BLaER1 treated with 17β-estradiol and CSF1 and Interleukin-3, amounts not matched to agents 10 nM and 100 nM (cell line): ENCODE measurements at regions not wholly inside any gene's neighbourhood (a gene's known extent, or its start where the extent isn't known, plus 50 kb on each side); places are given as distances from the start of the nearest gene placed in this dataset.

Experiments used
- H3K27ac ChIP-seq, 11 experiments: shearing (Covaris generic); formaldehyde crosslinking; 2 replicates each; pipeline ENCODE4 v1.8.1; 2022
- H3K27me3 ChIP-seq, 11 experiments: shearing (Covaris generic); formaldehyde crosslinking; 2 replicates each; pipeline ENCODE4 v1.8.1; 2022
- H3K36me3 ChIP-seq, 11 experiments: shearing (Covaris generic); formaldehyde crosslinking; 2 replicates each; pipeline ENCODE4 v1.8.1; 2022
- H3K4me1 ChIP-seq, 10 experiments: shearing (Covaris generic); formaldehyde crosslinking; 2 replicates each; pipeline ENCODE4 v1.8.1; 2022
- H3K4me2 ChIP-seq, 11 experiments: shearing (Covaris generic); formaldehyde crosslinking; 2 replicates each; pipeline ENCODE4 v1.8.1; 2022
- H3K4me3 ChIP-seq, 10 experiments: shearing (Covaris generic); formaldehyde crosslinking; 2 replicates each; pipeline ENCODE4 v1.8.1; 2022
- H3K9ac ChIP-seq, 11 experiments: shearing (Covaris generic); formaldehyde crosslinking; 2 replicates each; pipeline ENCODE4 v1.8.1; 2022
- H3K9me3 ChIP-seq, 11 experiments: shearing (Covaris generic); formaldehyde crosslinking; replicated peaks in 1 of 11; 2 replicates each; pipeline ENCODE4 v1.8.1; 2022
- H4K20me1 ChIP-seq, 11 experiments: shearing (Covaris generic); formaldehyde crosslinking; 2 replicates each; pipeline ENCODE4 v1.8.1; 2022
- Cebpa-rat ChIP-seq, 11 experiments: shearing (Covaris generic); IDR thresholded peaks; 2 replicates each; pipeline ENCODE4 v1.8.1; 2022

DNA sequence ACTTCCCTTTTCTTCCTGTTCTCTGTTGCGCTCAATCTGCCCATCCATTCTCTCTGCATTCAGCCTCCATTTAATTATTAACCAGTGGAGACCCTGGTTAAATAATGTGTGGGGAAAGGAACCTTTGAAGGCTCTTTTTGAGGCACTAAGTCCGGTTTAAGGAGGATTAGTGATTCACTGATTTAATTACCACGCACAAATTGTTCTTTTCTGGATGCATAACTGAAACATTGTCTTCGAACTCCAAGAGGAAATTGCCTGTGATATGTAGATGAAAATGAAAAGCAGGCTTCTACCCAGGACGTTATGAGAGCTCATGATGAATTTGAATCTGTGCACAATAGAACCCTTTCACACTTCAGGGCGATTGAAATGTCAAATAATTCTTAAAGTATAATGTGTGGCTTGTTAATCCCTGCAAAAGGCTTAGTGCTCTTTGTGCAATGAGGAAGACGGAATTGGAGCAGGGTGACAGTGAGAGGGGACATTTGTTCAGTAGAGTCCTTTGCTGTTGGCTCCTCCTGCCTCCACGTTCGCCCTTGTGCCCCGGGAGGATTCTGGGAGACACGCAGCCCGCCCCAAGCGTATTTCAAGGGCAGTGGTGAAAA lies 51.1 kb upstream of the ZNF236 start:
- Histone ChIP-seq H3K27ac (no peak overlapping the region), H3K4me2 (no peak overlapping the region), H3K4me3 (no peak overlapping the region), H3K9me3 (peaks cover 26 to 46% (median 36%) of the 10 kb centered on the region in 11 experiments), H3K9ac (no peak overlapping the region), H3K4me1 (0 out of 20 replicates have a peak, but pooled peaks cover 0 to 4% (median 0%) of the 10 kb centered on the region in 10 experiments), H3K36me3 (no peaks in the 10 kb centered on the region), H4K20me1 (no peaks in the 10 kb centered on the region), H3K27me3 (no peaks in the 10 kb centered on the region)
- no peak for TF ChIP-seq Cebpa-rat (IDR thresholded peaks at IDR 0.05)

- H3K9ac ChIP-seq = no peak overlapping the region
- no peaks in the 10 kb centered on the region for H4K20me1 ChIP-seq
- H3K4me2 ChIP-seq = no peak overlapping the region
- H3K27ac ChIP-seq = no peak overlapping the region
- no peaks in the 10 kb centered on the region for H3K4me1 ChIP-seq
- TF ChIP-seq Cebpa-rat (IDR thresholded peaks at IDR 0.05) = no peak
- no peak overlapping the region for H3K4me3 ChIP-seq
- no peaks in the 10 kb centered on the region for H3K27me3 ChIP-seq
- no peaks in the 10 kb centered on the region for H3K36me3 ChIP-seq
- H3K9me3 ChIP-seq = peaks cover 26 to 55% (median 37%) of the 10 kb centered on the region in 11 experiments
These were observed 54.4 kb upstream of the ZNF236 start for GRCh38 chr18:76767954-76768353.

DNA sequence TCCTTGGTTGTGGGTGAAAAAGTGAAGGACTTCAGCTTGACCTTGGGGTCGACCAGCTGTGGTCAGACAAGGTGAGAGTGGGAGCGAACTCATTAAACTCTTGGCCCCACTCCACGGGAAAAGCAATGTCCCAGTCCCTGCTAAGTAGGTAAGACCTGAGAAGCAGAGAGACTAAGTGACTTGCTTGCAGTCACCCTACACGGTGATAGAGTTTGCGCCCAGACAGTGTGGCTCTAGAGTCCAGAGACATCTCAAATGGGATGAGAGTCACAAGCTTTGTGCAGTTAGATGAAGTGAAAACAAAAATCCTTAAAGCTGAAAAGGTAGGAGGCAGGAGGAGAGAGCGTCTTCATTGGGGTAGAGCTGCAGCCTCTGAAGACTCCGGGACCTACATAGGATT lies 55.9 kb upstream of the ZNF236 start:
- Histone ChIP-seq H4K20me1 (no peaks in the 10 kb centered on the region), H3K9ac (no peak overlapping the region), H3K4me2 (no peak overlapping the region), H3K36me3 (no peaks in the 10 kb centered on the region), H3K27me3 (no peaks in the 10 kb centered on the region), H3K4me3 (no peak overlapping the region), H3K27ac (no peak overlapping the region), H3K4me1 (peaks cover 4 to 11% (median 9%) of the 10 kb centered on the region in 10 experiments; a peak in 17 of 20 replicates), H3K9me3 (peaks cover 26 to 55% (median 38%) of the 10 kb centered on the region in 11 experiments)
- no peak for TF ChIP-seq Cebpa-rat (IDR thresholded peaks at IDR 0.05)

DNA sequence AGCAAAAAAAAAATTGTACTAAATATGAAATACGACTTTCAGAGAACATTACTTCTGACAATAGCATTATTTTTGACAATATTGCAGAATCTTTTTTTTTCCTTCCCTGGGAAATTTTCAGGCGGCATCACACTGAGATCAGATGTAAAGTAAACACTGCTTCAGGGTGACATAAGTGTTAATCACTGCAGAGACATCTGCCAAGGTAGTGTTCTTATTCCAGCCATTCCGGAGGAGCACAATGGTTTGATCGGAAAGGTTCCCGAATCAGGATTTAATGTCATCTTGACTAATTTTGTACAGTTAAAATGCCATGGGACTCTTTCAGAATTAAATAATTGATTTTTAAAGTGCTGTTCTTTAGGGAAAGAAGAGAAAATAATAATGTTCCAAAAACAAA lies 56.7 kb upstream of the ZNF236 start:
- Histone ChIP-seq H3K27ac (no peak overlapping the region), H4K20me1 (no peaks in the 10 kb centered on the region), H3K9ac (no peak overlapping the region), H3K4me2 (no peak overlapping the region), H3K4me1 (peaks cover 7 to 14% (median 12%) of the 10 kb centered on the region in 10 experiments; a peak in 17 of 20 replicates), H3K9me3 (peaks cover 29 to 52% (median 38%) of the 10 kb centered on the region in 11 experiments), H3K27me3 (no peaks in the 10 kb centered on the region), H3K36me3 (no peaks in the 10 kb centered on the region), H3K4me3 (no peak overlapping the region)
- TF ChIP-seq Cebpa-rat (IDR thresholded peaks at IDR 0.05) = no peak

- Histone ChIP-seq H3K9ac (no peak overlapping the region), H3K9me3 (peaks cover 18 to 40% (median 27%) of the 10 kb centered on the region in 11 experiments), H3K27me3 (no peaks in the 10 kb centered on the region), H3K27ac (no peak overlapping the region), H3K4me3 (no peak overlapping the region), H4K20me1 (no peaks in the 10 kb centered on the region), H3K4me1 (peaks cover 7 to 14% (median 12%) of the 10 kb centered on the region in 10 experiments; a peak in 17 of 20 replicates), H3K4me2 (no peak overlapping the region), H3K36me3 (no peaks in the 10 kb centered on the region)
- no peak for TF ChIP-seq Cebpa-rat (IDR thresholded peaks at IDR 0.05)
These were observed 58.0 kb upstream of the ZNF236 start for GRCh38 chr18:76764291-76764901.

- TF ChIP-seq Cebpa-rat (IDR thresholded peaks at IDR 0.05) = no peak
- peaks cover 7 to 14% (median 12%) of the 10 kb centered on the region in 10 experiments; a peak in 17 of 20 replicates for H3K4me1 ChIP-seq
- H3K9me3 ChIP-seq = peaks cover 0 to 17% (median under 1%) of the 10 kb centered on the region in 11 experiments; a peak in 7 of 22 replicates
- H4K20me1 ChIP-seq = no peaks in the 10 kb centered on the region
- H3K36me3 ChIP-seq = no peaks in the 10 kb centered on the region
- no peaks in the 10 kb centered on the region for H3K27me3 ChIP-seq
- H3K4me2 ChIP-seq = no peak overlapping the region
- no peak overlapping the region for H3K4me3 ChIP-seq
- H3K27ac ChIP-seq = no peak overlapping the region
- no peak overlapping the region for H3K9ac ChIP-seq
These were observed 63.3 kb upstream of the ZNF236 start for GRCh38 chr18:76759056-76759455.

- Histone ChIP-seq H3K9me3 (peaks cover 0 to 24% (median 4%) of the 10 kb centered on the region in 11 experiments; a peak in 6 of 22 replicates), H3K27me3 (no peaks in the 10 kb centered on the region), H4K20me1 (no peaks in the 10 kb centered on the region), H3K4me2 (no peak overlapping the region), H3K36me3 (no peaks in the 10 kb centered on the region), H3K27ac (no peak overlapping the region), H3K4me1 (peaks cover 7 to 14% (median 12%) of the 10 kb centered on the region in 10 experiments; a peak in 17 of 20 replicates), H3K9ac (no peak overlapping the region), H3K4me3 (no peak overlapping the region)
- TF ChIP-seq Cebpa-rat (IDR thresholded peaks at IDR 0.05) = no peak
These were observed 64.4 kb upstream of the ZNF236 start for GRCh38 chr18:76757925-76758324.

DNA sequence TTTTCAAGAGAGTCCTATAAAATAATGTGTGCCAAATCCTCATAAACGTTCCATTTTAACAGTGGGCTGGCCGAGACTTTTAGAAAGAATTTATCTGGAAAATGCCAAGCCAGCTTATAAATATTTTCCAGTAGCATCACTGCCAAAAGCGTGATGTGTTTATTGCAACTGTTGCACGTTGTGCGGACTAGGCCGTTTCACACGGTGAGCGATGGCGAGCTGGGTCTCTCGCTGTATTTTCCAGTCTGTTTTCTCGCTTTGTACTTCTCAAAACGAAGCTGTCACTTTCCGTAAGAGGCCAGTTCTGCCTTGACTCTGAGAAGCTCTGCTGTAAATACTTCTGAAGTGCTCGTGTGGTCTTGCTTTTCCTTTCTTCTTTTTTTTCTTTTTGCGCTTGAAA lies 65.0 kb upstream of the ZNF236 start:
- Histone ChIP-seq H3K4me1 (peaks cover 7 to 12% (median 11%) of the 10 kb centered on the region in 10 experiments; a peak in 17 of 20 replicates), H3K4me2 (no peak overlapping the region), H3K9ac (no peak overlapping the region), H3K4me3 (no peak overlapping the region), H4K20me1 (no peaks in the 10 kb centered on the region), H3K27me3 (no peaks in the 10 kb centered on the region), H3K36me3 (no peaks in the 10 kb centered on the region), H3K9me3 (peaks cover 2 to 24% (median 7%) of the 10 kb centered on the region in 11 experiments; a peak in 12 of 22 replicates), H3K27ac (no peak overlapping the region)
- TF ChIP-seq Cebpa-rat (IDR thresholded peaks at IDR 0.05) = no peak

GRCh38 chr18:76756531-76757253 lies 65.7 kb upstream of the ZNF236 start:
- no peaks in the 10 kb centered on the region for H3K36me3 ChIP-seq
- no peak overlapping the region for H3K4me3 ChIP-seq
- no peak overlapping the region for H3K4me2 ChIP-seq
- TF ChIP-seq Cebpa-rat (IDR thresholded peaks at IDR 0.05) = no peak
- H4K20me1 ChIP-seq = no peaks in the 10 kb centered on the region
- H3K4me1 ChIP-seq = peaks cover 4 to 5% (median 5%) of the 10 kb centered on the region in 10 experiments; a peak in 17 of 20 replicates
- H3K27ac ChIP-seq = no peak overlapping the region
- no peak overlapping the region for H3K9ac ChIP-seq
- peaks cover 8 to 27% (median 13%) of the 10 kb centered on the region in 11 experiments; a peak in 21 of 22 replicates for H3K9me3 ChIP-seq
- H3K27me3 ChIP-seq = no peaks in the 10 kb centered on the region
